ENCODE measurements at regions not wholly inside any gene's neighbourhood (a gene's known extent, or its start where the extent isn't known, plus 50 kb on each side); places are given as distances from the start of the nearest gene placed in this dataset.

- no peak for TF ChIP-seq CTCF (IDR thresholded peaks at IDR 0.05)
- no peak for TF ChIP-seq POLR2A (IDR thresholded peaks at IDR 0.05; ENCODE audit: low read depth)
- no peak for TF ChIP-seq POLR2AphosphoS5 (IDR thresholded peaks at IDR 0.05)
Observed at GRCh38 chr12:11555195-11555594, 94.3 kb upstream of the ETV6 start.
